Breast epithelium (tissue), 3 donors: ENCODE measurements at regions not wholly inside any gene's neighbourhood (a gene's known extent, or its start where the extent isn't known, plus 50 kb on each side); places are given as distances from the start of the nearest gene placed in this dataset.

ENCODE experiments used
- CTCF ChIP-seq, 3 donors: fragments of 450-650 bp; IDR thresholded peaks; one replicate each; pipeline ENCODE4 v1.5.1; 2016 to 2017; ENCODE audit warnings: antibody characterized with exemption in 3 of 3, mild to moderate bottlenecking in 3 of 3, moderate library complexity in 3 of 3
- POLR2AphosphoS5 ChIP-seq, 3 donors: sonication (generic); formaldehyde crosslinking; IDR thresholded peaks; one replicate each; pipeline ENCODE4 v1.6.1; 2017; ENCODE audit warnings: antibody characterized with exemption in 3 of 3

GRCh38 chr5:34556509-34556782 lies 99.7 kb upstream of the RAI14 start:
- TF ChIP-seq CTCF (IDR thresholded peaks at IDR 0.05) = no peak
- TF ChIP-seq POLR2AphosphoS5 (IDR thresholded peaks at IDR 0.05) = no peak
